ENCODE measurements at regions not wholly inside any gene's neighbourhood (a gene's known extent, or its start where the extent isn't known, plus 50 kb on each side); places are given as distances from the start of the nearest gene placed in this dataset.

DNA sequence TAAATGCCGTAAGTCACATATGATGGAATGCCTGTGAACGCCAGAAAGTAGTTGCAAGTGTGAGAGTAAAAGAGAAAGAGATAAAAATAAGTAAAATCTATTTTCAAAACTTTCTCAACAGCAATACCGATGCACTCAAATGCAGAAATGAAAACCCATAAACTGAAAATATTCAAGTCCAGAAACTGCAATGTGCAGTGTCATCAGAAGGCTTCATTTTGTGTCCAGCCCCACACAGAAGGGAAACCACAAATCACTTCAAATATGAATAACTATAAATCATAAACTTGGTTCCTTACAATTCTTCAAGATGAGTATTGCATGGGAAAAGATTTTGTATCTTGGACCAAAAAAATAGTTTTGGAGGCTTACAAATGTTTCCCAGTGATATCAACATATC is 375.2 kb upstream of the ANO5 start:
- TF ChIP-seq ZNF248 (tag by site-specific recombination; IDR thresholded peaks at IDR 0.05) = no peak
- no peak for TF ChIP-seq ZNF610 (tag by site-specific recombination; IDR thresholded peaks at IDR 0.05; ENCODE audit: borderline replicate concordance)
- TF ChIP-seq, protein P1, sequence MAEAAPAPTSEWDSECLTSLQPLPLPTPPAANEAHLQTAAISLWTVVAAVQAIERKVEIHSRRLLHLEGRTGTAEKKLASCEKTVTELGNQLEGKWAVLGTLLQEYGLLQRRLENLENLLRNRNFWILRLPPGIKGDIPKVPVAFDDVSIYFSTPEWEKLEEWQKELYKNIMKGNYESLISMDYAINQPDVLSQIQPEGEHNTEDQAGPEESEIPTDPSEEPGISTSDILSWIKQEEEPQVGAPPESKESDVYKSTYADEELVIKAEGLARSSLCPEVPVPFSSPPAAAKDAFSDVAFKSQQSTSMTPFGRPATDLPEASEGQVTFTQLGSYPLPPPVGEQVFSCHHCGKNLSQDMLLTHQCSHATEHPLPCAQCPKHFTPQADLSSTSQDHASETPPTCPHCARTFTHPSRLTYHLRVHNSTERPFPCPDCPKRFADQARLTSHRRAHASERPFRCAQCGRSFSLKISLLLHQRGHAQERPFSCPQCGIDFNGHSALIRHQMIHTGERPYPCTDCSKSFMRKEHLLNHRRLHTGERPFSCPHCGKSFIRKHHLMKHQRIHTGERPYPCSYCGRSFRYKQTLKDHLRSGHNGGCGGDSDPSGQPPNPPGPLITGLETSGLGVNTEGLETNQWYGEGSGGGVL (tag by site-specific recombination; IDR thresholded peaks at IDR 0.05) = no peak

Measured in HEK293 (cell line).